A549 (cell line): ENCODE measurements at regions not wholly inside any gene's neighbourhood (a gene's known extent, or its start where the extent isn't known, plus 50 kb on each side); places are given as distances from the start of the nearest gene placed in this dataset.

Experiments
- ATAC-seq, 2 experiments: fragments of 200-7000 bp in 1 of 2; fragments of >200 bp in 1 of 2; cut with Nextera tagmentation in 1 of 2; cut with Tn5 transposase in 1 of 2; 3 replicates each; pipeline versions ENCODE4 v1.8.0 to v1.9.1; 2018 to 2020; ENCODE audit warnings: mild to moderate bottlenecking in 1 of 2, moderate library complexity in 1 of 2
- CTCF ChIA-PET: fragments of 300-600 bp; sonication (Branson Sonifier 250); formaldehyde crosslinking; extraction: SDS; loops from one replicate; lab custom pipeline; 2021; ENCODE audit warnings: antibody characterized with exemption, inconsistent platforms; lab: Yijun Ruan, JAX
- POLR2A ChIA-PET: fragments of 350-600 bp; formaldehyde crosslinking; extraction: SDS; loops from one replicate; lab custom pipeline; 2021; ENCODE audit warnings: antibody characterized with exemption, inconsistent platforms; lab: Yijun Ruan, JAX
- DNase-seq, 2 experiments: peaks; one replicate each; pipeline versions ENCODE4 v3.0.0 to v3.0.0-alpha.2; 2011 to 2016; ENCODE audit warnings: low read depth in 1 of 2, low spot score in 1 of 2
- FAIRE-seq: peaks from 2 replicates; lab custom pipeline; 2011; peaks lifted over from hg19 to GRCh38; lab: Jason Lieb, UNC
- H3K27ac ChIP-seq, 2 experiments: fragments of >200 bp; sonication (Bioruptor Twin); formaldehyde crosslinking; 3 replicates each; pipeline ENCODE4 v1.5.1; 2016 to 2017
- H3K4me1 ChIP-seq: fragments of >200 bp; sonication (Bioruptor Twin); formaldehyde crosslinking; 3 replicates; pipeline ENCODE4 v1.6.1; 2016
- H3K4me2 ChIP-seq: fragments of >200 bp; sonication (Bioruptor Twin); formaldehyde crosslinking; 3 replicates; pipeline ENCODE4 v1.6.1; 2016
- H3K4me3 ChIP-seq: fragments of >200 bp; sonication (Bioruptor Twin); formaldehyde crosslinking; 3 replicates; pipeline ENCODE4 v1.5.1; 2016
- H3K9me3 ChIP-seq: fragments of >200 bp; sonication (Bioruptor Twin); formaldehyde crosslinking; 3 replicates; pipeline ENCODE4 v1.6.1; 2016
- CBX2 ChIP-seq: fragments of 200-600 bp; sonication (generic); IDR thresholded peaks from 2 replicates; pipeline ENCODE4 v1.6.1; 2016; ENCODE audit warnings: low read depth, mild to moderate bottlenecking, borderline replicate concordance
- CBX8 ChIP-seq: fragments of 200-600 bp; sonication (generic); IDR thresholded peaks from 2 replicates; pipeline ENCODE4 v1.6.1; 2016
- CEBPB ChIP-seq, 2 experiments: fragments of >200 bp in 1 of 2; sonication (Bioruptor Twin) in 1 of 2; formaldehyde crosslinking in 1 of 2; IDR thresholded peaks; 2 replicates each; pipeline ENCODE4 v1.6.1; 2012 to 2016
- EHF ChIP-seq: fragments of 250-450 bp; sonication (Bioruptor Pico); IDR thresholded peaks from 2 replicates; pipeline ENCODE4 v1.5.0; 2020; ENCODE audit warnings: mild to moderate bottlenecking
- FOSB ChIP-seq: fragments of 250-450 bp; sonication (Bioruptor Pico); IDR thresholded peaks from 2 replicates; pipeline ENCODE4 v1.5.0; 2020; ENCODE audit warnings: mild to moderate bottlenecking, moderate library complexity
- HDAC2 ChIP-seq: fragments of 200-600 bp; sonication (generic); IDR thresholded peaks from 2 replicates; pipeline ENCODE4 v1.6.1; 2016
- HEYL ChIP-seq: fragments of 250-450 bp; sonication (Bioruptor Pico); IDR thresholded peaks from 2 replicates; pipeline ENCODE4 v1.8.0; 2021; ENCODE audit warnings: mild to moderate bottlenecking, moderate library complexity
- HOXA7 ChIP-seq: fragments of 250-450 bp; sonication (Bioruptor Pico); IDR thresholded peaks from 2 replicates; pipeline ENCODE4 v1.5.0; 2020; ENCODE audit warnings: mild to moderate bottlenecking, moderate library complexity
- HOXB13 ChIP-seq: fragments of 250-450 bp; sonication (Bioruptor Pico); IDR thresholded peaks from 2 replicates; pipeline ENCODE4 v1.5.0; 2020; ENCODE audit warnings: low read depth, mild to moderate bottlenecking, moderate library complexity
- HOXB5 ChIP-seq: fragments of 250-450 bp; sonication (Bioruptor Pico); IDR thresholded peaks from 2 replicates; pipeline ENCODE4 v1.5.0; 2020; ENCODE audit warnings: mild to moderate bottlenecking, moderate library complexity
- JUN ChIP-seq, 2 experiments: fragments of >200 bp; sonication (Bioruptor Twin); formaldehyde crosslinking; IDR thresholded peaks; 2 replicates in 1 of 2; 3 replicates in 1 of 2; pipeline ENCODE4 v1.6.1; 2016 to 2017
- JUNB ChIP-seq: fragments of >200 bp; sonication (Bioruptor Twin); formaldehyde crosslinking; IDR thresholded peaks from 2 replicates; pipeline ENCODE4 v1.6.1; 2016
- KDM5A ChIP-seq: fragments of 200-600 bp; sonication (generic); IDR thresholded peaks from 2 replicates; pipeline ENCODE4 v1.6.1; 2016; ENCODE audit warnings: antibody characterized with exemption, mild to moderate bottlenecking
- MAFK ChIP-seq: fragments of 450-650 bp; IDR thresholded peaks from 2 replicates; pipeline ENCODE4 v1.6.1; 2014; ENCODE audit not compliant: partially characterized antibody
- MYC ChIP-seq: IDR thresholded peaks from 2 replicates; pipeline ENCODE4 v1.6.1; 2012; ENCODE audit warnings: mild to moderate bottlenecking, inconsistent platforms, low read length, improper control_type of control experiment, borderline replicate concordance
- NFE2L2 ChIP-seq: fragments of 150-350 bp; conservative IDR thresholded peaks from 2 replicates; pipeline ENCODE4 v1.6.1; 2014; ENCODE audit warnings: low read length
- NPAS2 ChIP-seq: fragments of 250-450 bp; sonication (Bioruptor Pico); IDR thresholded peaks from 2 replicates; pipeline ENCODE4 v1.8.0; 2022; ENCODE audit warnings: mild to moderate bottlenecking, moderate library complexity, borderline replicate concordance
- POLR2AphosphoS2 ChIP-seq: conservative IDR thresholded peaks from 2 replicates; pipeline ENCODE4 v1.6.1; 2012; ENCODE audit warnings: low read length, improper control_type of control experiment, inconsistent platforms
- RCOR1 ChIP-seq: fragments of 150-350 bp; IDR thresholded peaks from 2 replicates; pipeline ENCODE4 v1.6.1; 2014; ENCODE audit warnings: antibody characterized with exemption, low read length, low read depth
- SREBF2 ChIP-seq: fragments of 450-650 bp; IDR thresholded peaks from 2 replicates; pipeline ENCODE4 v1.6.1; 2014; ENCODE audit warnings: mild to moderate bottlenecking, moderate library complexity
- TFCP2L1 ChIP-seq: fragments of 250-450 bp; sonication (Bioruptor Pico); IDR thresholded peaks from 2 replicates; pipeline ENCODE4 v1.5.0; 2021; ENCODE audit warnings: mild to moderate bottlenecking
- ZC3H11A ChIP-seq: fragments of 450-650 bp; IDR thresholded peaks from 2 replicates; pipeline ENCODE4 v1.6.1; 2014; ENCODE audit warnings: antibody characterized with exemption, mild to moderate bottlenecking
- WGBS: methylation state at CpG from one replicate; pipeline ENCODE4 v1.1.6; 2017; ENCODE audit errors: missing lambda C conversion rate; 5-methylcytosine and 5-hydroxymethylcytosine counted together
- TF ChIP-seq, protein P1 (sequence below): fragments of 200-600 bp; sonication (generic); IDR thresholded peaks from 2 replicates; pipeline ENCODE4 v1.6.1; 2016; ENCODE audit warnings: antibody characterized with exemption, mild to moderate bottlenecking, moderate library complexity
- TF ChIP-seq, protein P2 (sequence below): fragments of >200 bp; sonication (Bioruptor Twin); formaldehyde crosslinking; IDR thresholded peaks from 3 replicates; pipeline ENCODE4 v1.6.1; 2016
- TF ChIP-seq, protein P3 (sequence below): fragments of 450-650 bp; IDR thresholded peaks from 2 replicates; pipeline ENCODE4 v1.6.1; 2014; ENCODE audit warnings: antibody characterized with exemption
- TF ChIP-seq, protein P4 (sequence below): IDR thresholded peaks from 2 replicates; pipeline ENCODE4 v1.6.1; 2012; ENCODE audit warnings: low read depth, borderline replicate concordance
- TF ChIP-seq, protein P5 (sequence below): IDR thresholded peaks from 2 replicates; pipeline ENCODE4 v1.6.1; 2012
- TF ChIP-seq, protein P6 (sequence below): IDR thresholded peaks from 2 replicates; pipeline ENCODE4 v1.6.1; 2012

DNA sequence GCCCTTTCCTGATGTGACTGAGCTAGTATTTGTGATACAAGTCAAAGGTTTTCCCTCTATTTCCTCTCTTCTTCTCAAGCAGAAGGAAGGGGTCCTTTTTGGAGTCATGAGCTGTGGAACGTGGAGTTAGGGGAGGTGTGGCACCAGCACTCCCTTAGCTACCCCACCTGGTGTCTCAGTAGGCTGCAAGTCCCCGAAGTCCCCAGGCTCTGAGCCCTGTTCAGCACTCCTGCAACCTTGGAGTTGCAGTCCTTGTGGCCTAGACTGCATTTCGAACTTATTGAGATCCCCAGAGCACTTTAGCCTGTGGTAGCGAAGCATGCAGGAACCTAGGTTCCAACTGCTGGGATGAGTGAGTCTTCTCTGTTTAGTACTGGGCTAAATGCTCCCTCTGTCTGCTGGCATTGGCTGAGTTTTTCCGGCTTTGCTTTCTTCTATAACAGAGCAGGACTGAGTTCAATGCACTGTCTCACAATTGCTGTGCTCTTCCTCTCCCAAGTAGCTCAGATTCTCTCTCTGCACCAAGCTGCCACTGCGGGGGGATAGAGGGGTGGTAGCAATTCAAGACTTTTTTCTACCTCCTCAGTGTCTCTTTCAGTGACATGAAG lies 600.7 kb upstream of the CDH9 start:
- H3K4me1 ChIP-seq, result no peaks in the 10 kb centered on the region
- FAIRE-seq, result no peak
- no peak overlapping the region for H3K4me3 ChIP-seq
- H3K9me3 ChIP-seq, result no peaks in the 10 kb centered on the region
- peak; percentile 62 to 64; a peak in 5 of 6 replicates for ATAC-seq
- peak overlapping the region in 1 of 2 experiments; percentile 23; a peak in 2 of 6 replicates for H3K27ac ChIP-seq
- CTCF ChIA-PET, result interaction anchor here (1.2 kb wide), 1 partner anchor 24 kb away, joined by 3 read pairs; no protein-coding TSS in a partner anchor
- H3K4me2 ChIP-seq, result peak overlapping the region; percentile 40
- WGBS, result 12% methylated on average over 5 of the region's 6 CpGs
- TF ChIP-seq JUNB (no peak), HOXB13 (no peak)
- TF ChIP-seq, all 56 proteins: peak for 0
- DNase-seq, result peak in 1 of 2 experiments; percentile 4
- POLR2A ChIA-PET, result no interaction called here

DNA sequence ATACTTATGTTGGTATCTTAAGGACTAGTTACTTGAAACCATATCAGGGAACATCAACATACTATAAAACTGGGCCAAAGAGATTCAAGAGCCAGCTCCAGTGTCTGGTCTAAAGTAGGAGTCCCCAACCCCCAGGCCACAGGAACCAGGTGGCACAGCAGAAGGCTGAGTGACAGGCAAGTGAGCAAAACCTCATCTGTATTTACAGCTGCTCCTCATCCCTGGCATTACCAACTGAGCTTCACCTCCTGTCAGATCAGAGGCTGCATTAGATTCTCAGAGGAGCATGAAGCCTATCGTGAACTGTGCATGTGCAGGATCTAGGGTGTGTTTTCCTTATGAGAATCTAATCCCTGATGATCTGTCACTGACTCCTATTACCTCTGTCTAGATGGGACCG lies 581.6 kb upstream of the CDH9 start:
- no peaks in the 10 kb centered on the region for H3K9me3 ChIP-seq
- no peak overlapping the region for H3K27ac ChIP-seq
- H3K4me2 ChIP-seq, result no peak overlapping the region
- 68% methylated on average over 2 of the region's 2 CpGs for WGBS
- FAIRE-seq (no peak), ATAC-seq (no peak), DNase-seq (no peak)
- POLR2A ChIA-PET, result no interaction called here
- CTCF ChIA-PET, result no interaction called here
- no peaks in the 10 kb centered on the region for H3K4me1 ChIP-seq
- TF ChIP-seq, protein P1, sequence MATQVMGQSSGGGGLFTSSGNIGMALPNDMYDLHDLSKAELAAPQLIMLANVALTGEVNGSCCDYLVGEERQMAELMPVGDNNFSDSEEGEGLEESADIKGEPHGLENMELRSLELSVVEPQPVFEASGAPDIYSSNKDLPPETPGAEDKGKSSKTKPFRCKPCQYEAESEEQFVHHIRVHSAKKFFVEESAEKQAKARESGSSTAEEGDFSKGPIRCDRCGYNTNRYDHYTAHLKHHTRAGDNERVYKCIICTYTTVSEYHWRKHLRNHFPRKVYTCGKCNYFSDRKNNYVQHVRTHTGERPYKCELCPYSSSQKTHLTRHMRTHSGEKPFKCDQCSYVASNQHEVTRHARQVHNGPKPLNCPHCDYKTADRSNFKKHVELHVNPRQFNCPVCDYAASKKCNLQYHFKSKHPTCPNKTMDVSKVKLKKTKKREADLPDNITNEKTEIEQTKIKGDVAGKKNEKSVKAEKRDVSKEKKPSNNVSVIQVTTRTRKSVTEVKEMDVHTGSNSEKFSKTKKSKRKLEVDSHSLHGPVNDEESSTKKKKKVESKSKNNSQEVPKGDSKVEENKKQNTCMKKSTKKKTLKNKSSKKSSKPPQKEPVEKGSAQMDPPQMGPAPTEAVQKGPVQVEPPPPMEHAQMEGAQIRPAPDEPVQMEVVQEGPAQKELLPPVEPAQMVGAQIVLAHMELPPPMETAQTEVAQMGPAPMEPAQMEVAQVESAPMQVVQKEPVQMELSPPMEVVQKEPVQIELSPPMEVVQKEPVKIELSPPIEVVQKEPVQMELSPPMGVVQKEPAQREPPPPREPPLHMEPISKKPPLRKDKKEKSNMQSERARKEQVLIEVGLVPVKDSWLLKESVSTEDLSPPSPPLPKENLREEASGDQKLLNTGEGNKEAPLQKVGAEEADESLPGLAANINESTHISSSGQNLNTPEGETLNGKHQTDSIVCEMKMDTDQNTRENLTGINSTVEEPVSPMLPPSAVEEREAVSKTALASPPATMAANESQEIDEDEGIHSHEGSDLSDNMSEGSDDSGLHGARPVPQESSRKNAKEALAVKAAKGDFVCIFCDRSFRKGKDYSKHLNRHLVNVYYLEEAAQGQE, result no peak
- TF ChIP-seq MYC (no peak), CBX8 (no peak), TFCP2L1 (no peak), HEYL (CRISPR knock-in tag) (no peak), NPAS2 (CRISPR knock-in tag) (no peak), HDAC2 (no peak), NFE2L2 (no peak), ZC3H11A (no peak), HOXA7 (no peak), HOXB5 (no peak), JUNB (no peak), MAFK (no peak), RCOR1 (no peak), SREBF2 (no peak), EHF (no peak), CEBPB (IDR thresholded peaks at IDR 0.05) (no peak)
- TF ChIP-seq, protein P2, sequence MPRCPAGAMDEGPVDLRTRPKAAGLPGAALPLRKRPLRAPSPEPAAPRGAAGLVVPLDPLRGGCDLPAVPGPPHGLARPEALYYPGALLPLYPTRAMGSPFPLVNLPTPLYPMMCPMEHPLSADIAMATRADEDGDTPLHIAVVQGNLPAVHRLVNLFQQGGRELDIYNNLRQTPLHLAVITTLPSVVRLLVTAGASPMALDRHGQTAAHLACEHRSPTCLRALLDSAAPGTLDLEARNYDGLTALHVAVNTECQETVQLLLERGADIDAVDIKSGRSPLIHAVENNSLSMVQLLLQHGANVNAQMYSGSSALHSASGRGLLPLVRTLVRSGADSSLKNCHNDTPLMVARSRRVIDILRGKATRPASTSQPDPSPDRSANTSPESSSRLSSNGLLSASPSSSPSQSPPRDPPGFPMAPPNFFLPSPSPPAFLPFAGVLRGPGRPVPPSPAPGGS, result no peak
- TF ChIP-seq, protein P3, sequence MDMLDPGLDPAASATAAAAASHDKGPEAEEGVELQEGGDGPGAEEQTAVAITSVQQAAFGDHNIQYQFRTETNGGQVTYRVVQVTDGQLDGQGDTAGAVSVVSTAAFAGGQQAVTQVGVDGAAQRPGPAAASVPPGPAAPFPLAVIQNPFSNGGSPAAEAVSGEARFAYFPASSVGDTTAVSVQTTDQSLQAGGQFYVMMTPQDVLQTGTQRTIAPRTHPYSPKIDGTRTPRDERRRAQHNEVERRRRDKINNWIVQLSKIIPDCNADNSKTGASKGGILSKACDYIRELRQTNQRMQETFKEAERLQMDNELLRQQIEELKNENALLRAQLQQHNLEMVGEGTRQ, result no peak
- no peak overlapping the region for H3K4me3 ChIP-seq

DNA sequence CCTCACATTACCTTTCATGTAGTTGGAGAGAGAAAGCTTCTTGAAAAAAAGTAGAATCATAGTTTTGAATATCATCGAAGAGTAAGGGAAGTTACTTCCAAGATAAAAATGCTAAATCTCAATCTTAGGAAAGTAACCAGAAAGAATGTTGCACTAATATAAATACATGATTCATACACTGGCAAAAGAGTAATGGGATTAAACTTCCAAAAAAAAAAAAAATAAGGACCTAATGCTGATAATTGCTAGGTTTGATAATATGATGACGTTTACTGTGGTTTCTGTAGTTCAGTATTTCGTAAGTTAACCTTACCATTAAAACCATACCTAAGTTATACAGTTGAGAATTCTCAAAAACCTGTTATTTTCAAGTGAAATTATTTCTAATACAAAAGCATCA lies 573.8 kb upstream of the CDH9 start:
- Histone ChIP-seq H3K9me3 (no peaks in the 10 kb centered on the region), H3K27ac (no peak overlapping the region), H3K4me1 (no peaks in the 10 kb centered on the region), H3K4me3 (no peak overlapping the region), H3K4me2 (no peak overlapping the region)
- WGBS, result 29% methylated on average over 3 of the region's 3 CpGs
- DNase-seq (no peak), FAIRE-seq (no peak), ATAC-seq (no peak)
- ChIA-PET CTCF (no interaction called here), POLR2A (no interaction called here)
- TF ChIP-seq FOSB (no peak), NPAS2 (CRISPR knock-in tag) (no peak), HOXB13 (no peak), HOXB5 (no peak), POLR2AphosphoS2 (no peak), CBX2 (no peak), RCOR1 (no peak), KDM5A (no peak), JUN (IDR thresholded peaks at IDR 0.05) (no peak)
- TF ChIP-seq, protein P4, sequence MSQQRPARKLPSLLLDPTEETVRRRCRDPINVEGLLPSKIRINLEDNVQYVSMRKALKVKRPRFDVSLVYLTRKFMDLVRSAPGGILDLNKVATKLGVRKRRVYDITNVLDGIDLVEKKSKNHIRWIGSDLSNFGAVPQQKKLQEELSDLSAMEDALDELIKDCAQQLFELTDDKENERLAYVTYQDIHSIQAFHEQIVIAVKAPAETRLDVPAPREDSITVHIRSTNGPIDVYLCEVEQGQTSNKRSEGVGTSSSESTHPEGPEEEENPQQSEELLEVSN, result no peak
- TF ChIP-seq, protein P5, sequence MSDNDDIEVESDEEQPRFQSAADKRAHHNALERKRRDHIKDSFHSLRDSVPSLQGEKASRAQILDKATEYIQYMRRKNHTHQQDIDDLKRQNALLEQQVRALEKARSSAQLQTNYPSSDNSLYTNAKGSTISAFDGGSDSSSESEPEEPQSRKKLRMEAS, result no peak
- TF ChIP-seq, protein P6, sequence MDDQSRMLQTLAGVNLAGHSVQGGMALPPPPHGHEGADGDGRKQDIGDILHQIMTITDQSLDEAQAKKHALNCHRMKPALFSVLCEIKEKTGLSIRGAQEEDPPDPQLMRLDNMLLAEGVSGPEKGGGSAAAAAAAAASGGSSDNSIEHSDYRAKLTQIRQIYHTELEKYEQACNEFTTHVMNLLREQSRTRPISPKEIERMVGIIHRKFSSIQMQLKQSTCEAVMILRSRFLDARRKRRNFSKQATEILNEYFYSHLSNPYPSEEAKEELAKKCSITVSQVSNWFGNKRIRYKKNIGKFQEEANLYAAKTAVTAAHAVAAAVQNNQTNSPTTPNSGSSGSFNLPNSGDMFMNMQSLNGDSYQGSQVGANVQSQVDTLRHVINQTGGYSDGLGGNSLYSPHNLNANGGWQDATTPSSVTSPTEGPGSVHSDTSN, result no peak
